ENCODE measurements at regions not wholly inside any gene's neighbourhood (a gene's known extent, or its start where the extent isn't known, plus 50 kb on each side); places are given as distances from the start of the nearest gene placed in this dataset.
"Not testable (repeated sequence)": the region's sequence is repeated elsewhere in the genome, so short reads cannot be mapped to it uniquely, and the experiment has no call there.

DNA sequence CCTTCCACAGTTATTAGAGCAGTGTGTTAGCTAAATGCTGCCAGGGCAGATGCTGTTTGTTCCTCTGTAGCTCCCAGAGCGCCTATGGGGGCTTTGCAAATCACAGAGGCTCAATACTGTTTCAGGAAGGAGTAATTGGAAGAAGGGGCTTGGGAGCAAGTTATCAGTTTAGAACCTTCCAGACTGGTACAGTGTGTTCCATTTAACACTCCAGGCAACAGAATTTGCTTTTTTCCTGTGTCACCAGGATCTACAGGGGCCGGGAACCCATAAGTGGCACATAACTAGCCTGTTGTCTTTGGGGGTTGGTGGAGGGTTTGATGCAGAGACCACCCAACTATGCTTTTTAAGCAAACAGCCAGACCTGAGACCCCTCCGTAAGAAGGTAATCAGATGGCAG lies 307.3 kb upstream of the KCNN2 start:
- no peak for DNase-seq (ENCODE audit: low read depth)

- DNase-seq (ENCODE audit: low read depth) = no peak
Measured at GRCh38 chr5:114055318-114056184, 306.3 kb upstream of the KCNN2 start.

DNA sequence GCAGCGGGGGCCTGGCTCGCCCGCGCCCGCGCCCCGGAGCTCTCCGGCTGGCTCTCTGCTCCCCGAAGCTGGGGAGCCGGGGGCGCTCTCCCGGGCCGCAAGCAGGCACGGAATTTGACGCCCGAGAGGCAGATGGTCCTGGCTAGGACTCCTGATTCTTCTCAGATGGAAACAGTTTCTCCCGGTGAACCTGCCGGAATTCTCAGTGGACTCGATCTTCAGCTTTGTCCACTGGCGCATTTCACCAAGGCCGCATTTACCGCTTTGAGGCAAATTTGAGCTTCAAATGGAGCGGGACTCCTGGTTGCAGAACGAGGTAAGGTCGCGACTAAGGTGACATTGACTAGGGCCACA lies 305.7 kb upstream of the KCNN2 start:
- DNase-seq (ENCODE audit: low read depth) = no peak

- DNase-seq (ENCODE audit: low read depth) = no peak
Measured at GRCh38 chr5:114060866-114061265, 301.0 kb upstream of the KCNN2 start.

DNA sequence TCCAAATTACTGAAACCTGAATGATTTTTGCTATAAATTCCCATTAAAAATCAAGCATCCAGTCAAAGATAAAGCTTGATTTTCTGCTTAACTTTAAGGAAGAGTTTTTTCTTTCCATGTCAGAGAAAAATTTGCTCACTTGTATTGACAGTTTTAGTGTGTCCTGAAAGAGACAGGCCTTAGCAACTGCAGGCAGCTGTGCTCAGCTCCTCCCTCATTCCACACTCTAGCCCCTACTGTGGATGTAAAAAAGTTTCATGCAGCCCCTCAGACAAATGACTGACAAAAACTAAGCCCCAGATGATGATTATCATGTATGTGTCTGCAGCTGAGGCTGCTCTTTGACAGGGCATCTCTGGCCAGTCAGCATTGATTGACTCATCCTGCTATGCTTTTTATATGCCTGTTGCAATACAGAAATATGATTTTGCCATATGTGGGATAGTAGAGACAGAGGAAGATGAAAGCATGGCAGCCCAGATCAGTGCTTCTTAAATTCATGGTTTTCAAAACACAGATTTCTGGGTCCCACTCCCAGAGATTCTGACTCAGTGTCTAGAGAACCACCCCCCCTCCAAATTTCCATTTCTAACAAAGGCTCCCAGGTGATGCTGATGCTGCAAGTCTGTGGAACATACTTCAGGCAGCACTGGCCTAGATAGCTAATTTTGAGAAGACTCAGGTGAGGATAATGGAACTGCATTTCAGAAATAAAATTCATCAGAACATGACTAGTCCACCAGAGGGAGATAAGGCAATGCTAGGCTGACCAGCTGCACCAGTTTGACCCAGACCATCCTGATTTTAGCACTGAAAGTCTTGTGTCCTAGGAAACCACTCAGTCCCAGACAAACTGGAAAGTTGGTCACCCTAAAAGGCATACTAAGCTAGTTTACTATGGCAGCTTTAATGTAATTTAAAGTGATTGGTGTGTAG lies 298.7 kb upstream of the KCNN2 start:
- no peak for DNase-seq (ENCODE audit: low read depth)

DNA sequence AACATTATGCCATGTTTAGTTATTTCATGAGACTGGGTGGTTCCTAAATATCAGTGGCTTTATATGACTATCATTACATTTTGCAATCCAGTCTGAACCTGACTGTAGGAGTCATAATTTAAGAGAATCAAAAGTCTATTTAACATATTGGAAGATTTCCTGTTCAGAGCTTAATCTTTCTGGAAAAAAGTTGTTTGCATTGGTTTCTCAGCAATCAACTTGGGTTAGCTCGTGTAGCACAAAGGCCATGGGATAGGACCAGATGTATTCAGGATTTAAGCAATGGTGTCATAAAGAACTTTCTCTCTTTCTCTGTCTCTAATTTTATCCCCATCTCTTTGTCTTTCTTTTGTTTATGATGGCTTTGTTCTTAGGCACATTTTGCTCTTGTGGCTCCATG lies 296.0 kb upstream of the KCNN2 start:
- DNase-seq (ENCODE audit: low read depth) = no peak

GRCh38 chr5:114070093-114070722 lies 291.7 kb upstream of the KCNN2 start:
- DNase-seq (ENCODE audit: low read depth) = no peak

GRCh38 chr5:114089259-114089658 lies 272.6 kb upstream of the KCNN2 start:
- DNase-seq (ENCODE audit: low read depth) = no peak

DNA sequence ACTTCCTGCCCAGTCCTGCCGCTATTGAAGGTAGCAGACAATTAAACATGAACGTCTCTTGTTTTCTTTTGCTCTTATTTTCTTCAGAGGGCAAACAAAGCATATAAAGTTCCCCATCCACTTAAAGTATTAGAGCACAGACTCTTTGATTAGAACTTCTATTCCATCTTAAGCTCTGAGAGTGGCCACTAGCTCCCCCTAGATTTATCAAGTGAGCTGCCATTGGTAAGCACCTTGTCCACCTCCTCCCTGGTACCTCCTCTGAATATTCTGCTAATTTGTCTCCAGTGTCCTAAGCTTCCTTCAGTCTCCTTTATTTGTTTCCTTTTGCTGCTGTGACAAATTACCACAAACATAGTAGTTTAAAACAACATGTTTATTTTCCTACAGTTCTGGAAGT lies 264.3 kb upstream of the KCNN2 start:
- DNase-seq (ENCODE audit: low read depth) = no peak

GRCh38 chr5:114099161-114099560 lies 262.7 kb upstream of the KCNN2 start:
- DNase-seq (ENCODE audit: low read depth) = no peak

- no peak for DNase-seq (ENCODE audit: low read depth)
Measured at GRCh38 chr5:114101153-114101552, 260.7 kb upstream of the KCNN2 start.

DNA sequence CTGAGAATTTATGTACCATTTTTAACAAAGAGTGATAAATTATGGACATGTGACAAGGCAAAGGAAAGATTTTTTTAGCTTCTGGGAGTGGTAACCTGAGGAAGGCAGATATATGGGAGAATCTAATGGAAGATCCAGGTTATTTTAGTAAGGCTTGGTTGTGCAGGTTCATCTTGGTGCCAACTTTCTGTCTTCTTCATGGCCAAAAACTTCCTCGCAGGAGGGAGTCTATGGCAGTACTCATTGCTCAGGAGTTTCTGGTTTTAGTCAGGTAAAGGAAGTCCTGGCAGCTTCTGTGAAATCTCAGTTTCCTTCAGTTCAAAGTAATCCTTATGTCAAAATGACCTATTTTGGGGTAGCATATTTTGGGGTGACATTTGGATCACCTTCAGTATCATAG lies 248.3 kb upstream of the KCNN2 start:
- no peak for DNase-seq (ENCODE audit: low read depth)

- no peak for DNase-seq (ENCODE audit: low read depth)
Measured at GRCh38 chr5:114116981-114117380, 244.9 kb upstream of the KCNN2 start.

DNA sequence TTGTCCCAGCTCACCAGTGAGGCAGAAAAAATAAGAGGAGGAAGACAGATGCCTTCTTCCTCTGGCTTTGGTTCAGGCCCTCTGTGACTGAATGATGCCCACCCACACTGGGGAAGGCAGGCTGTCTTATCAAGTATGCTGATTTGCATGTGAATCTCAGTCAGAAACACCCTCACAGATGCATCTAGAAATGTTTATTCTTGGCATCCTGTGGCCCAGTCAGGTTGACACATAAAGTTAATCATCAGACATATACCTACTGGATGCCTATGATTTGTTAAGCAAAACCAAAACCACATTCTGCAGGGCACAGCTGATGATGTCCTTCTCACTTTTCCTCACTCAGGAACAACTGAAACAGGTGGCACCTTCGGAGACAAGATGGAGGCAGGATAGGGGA lies 243.4 kb upstream of the KCNN2 start:
- DNase-seq (ENCODE audit: low read depth) = no peak

- no peak for DNase-seq (ENCODE audit: low read depth)
Measured at GRCh38 chr5:114120166-114120565, 241.7 kb upstream of the KCNN2 start.

DNA sequence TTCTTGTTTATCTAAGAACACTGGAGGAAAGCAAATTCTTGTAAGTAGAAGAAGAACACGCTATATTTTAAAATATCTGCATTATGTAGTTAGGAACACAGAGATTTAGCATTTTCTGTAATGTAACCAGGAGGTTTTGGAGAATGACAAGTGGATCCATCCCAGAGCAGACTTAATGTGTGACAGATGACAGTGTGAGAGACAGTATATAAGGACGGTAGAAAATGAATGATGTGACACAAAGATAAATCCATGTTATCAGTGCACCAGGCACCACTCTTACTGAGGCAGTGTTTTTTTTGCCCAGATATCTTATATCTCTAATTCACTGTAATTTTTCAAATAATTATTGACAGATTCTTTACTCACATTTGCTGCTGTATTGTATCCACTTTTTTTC lies 239.0 kb upstream of the KCNN2 start:
- no peak for DNase-seq (ENCODE audit: low read depth)

DNA sequence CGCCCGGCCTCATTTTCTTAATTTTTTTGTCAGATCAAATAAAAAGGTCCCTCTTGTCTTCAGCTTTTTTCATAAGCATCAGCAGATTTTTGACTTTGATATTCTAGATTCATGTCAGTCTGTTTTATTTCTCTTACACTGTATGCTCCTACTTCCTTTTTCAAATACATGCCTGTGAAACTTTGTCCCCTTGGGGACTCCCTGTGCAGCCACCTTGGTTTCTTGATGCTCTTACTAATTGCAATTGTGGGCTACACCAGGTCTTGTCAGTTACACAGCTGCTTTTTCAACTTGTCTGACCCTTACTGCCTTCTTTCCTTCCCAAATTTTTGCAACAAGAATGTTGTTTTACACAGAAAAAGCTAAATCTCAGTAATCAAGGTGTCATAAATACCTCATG lies 238.2 kb upstream of the KCNN2 start:
- no peak for DNase-seq (ENCODE audit: low read depth)

GRCh38 chr5:114146398-114146797 lies 215.5 kb upstream of the KCNN2 start:
- no peak for DNase-seq (ENCODE audit: low read depth)

DNA sequence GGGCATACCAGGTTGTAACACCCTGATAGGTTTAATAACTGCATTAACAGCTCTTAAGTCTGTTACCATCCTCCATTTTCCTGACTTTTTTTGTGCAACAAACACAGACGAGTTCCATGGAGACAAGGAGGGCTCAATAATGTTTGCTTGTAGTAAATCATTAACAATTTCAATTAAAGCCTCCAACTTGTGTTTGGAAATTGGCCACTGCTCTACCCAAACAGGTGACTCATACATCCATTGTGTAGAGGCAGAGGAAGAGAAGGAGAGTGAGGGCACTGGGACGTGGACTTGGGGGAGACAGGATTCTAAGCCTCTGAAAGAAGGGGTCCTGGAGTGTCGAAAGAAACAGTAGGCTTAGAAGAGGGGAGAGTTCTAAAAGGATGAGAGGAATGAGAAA lies 213.6 kb upstream of the KCNN2 start:
- DNase-seq (ENCODE audit: low read depth) = no peak

DNA sequence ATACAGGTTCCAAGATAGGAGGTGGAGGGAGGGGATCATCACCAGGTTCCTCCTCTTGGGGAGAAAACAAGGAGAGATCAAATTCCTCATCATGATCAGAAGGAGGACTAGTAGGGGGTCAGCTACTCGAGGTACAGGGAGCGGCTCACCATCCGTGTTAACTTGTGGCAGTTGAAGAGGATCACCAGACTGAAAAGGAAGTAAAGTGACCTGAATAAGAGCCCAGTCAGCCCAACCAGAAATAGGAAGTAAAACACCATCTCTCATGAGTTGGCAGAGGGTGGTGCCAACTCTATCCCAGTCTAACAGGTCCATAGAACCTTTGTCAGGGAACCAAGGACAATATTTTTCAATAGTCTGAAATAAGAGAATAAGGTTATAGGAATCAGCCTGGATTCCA lies 213.1 kb upstream of the KCNN2 start:
- DNase-seq (ENCODE audit: low read depth) = not testable (repeated sequence)

- DNase-seq (ENCODE audit: low read depth) = no peak
Measured at GRCh38 chr5:114152656-114153360, 209.1 kb upstream of the KCNN2 start.

- DNase-seq (ENCODE audit: low read depth) = no peak
Measured at GRCh38 chr5:114153392-114153791, 208.5 kb upstream of the KCNN2 start.
